ENCODE measurements at regions not wholly inside any gene's neighbourhood (a gene's known extent, or its start where the extent isn't known, plus 50 kb on each side); places are given as distances from the start of the nearest gene placed in this dataset.
"Not testable (repeated sequence)": the region's sequence is repeated elsewhere in the genome, so short reads cannot be mapped to it uniquely, and the experiment has no call there.

DNA sequence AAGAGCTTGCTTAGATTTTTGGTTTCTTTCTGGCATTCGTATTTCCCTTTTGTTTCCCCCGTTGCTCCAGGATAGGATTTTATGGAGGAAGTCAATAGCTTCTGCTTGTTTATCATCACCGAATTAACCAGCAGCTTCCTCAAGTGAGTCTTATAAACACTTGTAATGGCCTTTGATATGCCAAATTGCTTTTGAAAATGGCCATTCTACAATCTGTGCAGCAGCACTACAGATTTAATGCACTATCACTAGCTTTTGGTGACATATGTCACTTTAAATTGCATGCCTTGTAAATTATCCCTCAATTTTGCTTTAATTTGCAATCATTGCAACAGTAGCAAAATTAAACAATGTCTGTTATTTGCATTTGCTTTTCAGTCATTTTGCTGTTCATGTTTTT, 774.7 kb downstream of the METTL4 start:
- DNase-seq (ENCODE audit: insufficient read length, low spot score): no peak
- no peak for FAIRE-seq
- TF ChIP-seq POLR2A (IDR thresholded peaks at IDR 0.05; ENCODE audit: low read depth, low read length) (no peak), PAX5 (IDR thresholded peaks at IDR 0.05; ENCODE audit: insufficient read depth, low read length, severe bottlenecking) (no peak)

DNA sequence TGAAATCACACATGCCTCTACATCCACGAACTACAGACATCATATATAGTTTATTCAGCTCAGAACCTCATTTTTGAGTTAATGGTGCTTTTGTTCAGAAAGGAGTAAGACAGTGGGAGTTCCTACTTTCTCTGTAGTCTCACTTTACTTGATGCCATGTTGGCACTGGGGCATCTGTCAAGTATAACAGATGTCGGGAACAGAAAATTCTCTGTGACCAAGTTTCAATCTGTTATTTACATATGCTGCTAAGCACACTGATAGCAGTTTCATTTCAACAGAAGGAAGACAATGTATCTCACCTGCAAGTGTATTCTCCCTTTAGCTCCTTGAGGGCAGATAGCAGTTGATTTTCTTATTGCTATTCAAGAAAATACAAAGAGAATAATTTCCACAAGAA, 774.1 kb downstream of the METTL4 start:
- TF ChIP-seq TAF1 (IDR thresholded peaks at IDR 0.05; ENCODE audit: low read depth, low read length) (no peak), POU2F2 (IDR thresholded peaks at IDR 0.05; ENCODE audit: low read depth, low read length) (no peak), POLR2AphosphoS5 (IDR thresholded peaks at IDR 0.05; ENCODE audit: low read depth, low read length) (no peak), POLR2A (IDR thresholded peaks at IDR 0.05; ENCODE audit: low read depth, low read length) (no peak), PAX5 (IDR thresholded peaks at IDR 0.05; ENCODE audit: insufficient read depth, low read length, severe bottlenecking) (no peak), SPI1 (IDR thresholded peaks at IDR 0.05; ENCODE audit: low read depth, low read length) (no peak)
- FAIRE-seq: no peak
- no peak for DNase-seq (ENCODE audit: insufficient read length, low spot score)

DNA sequence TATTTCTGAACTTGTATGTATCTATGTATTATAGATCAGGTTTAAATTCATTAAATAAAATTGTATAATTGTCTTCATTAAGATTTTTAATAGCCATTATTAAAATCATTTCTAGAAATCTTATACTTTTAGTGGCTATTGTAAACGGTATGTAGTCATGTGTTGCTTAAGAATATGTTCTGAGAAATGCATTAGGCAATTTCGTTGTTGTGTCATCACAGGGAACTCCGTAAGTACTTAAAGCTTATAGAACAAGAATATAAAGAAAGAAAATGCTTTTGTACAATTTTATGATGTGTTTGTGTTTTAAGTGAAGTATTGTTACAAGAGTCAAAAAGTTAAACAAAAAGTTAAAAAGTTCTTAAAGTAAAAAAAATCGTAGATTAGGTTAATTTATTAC, 765.8 kb downstream of the METTL4 start:
- no peak for DNase-seq (ENCODE audit: insufficient read length, low spot score)
- no peak for FAIRE-seq
- no peak for TF ChIP-seq SPI1 (IDR thresholded peaks at IDR 0.05; ENCODE audit: low read depth, low read length)
- no peak for TF ChIP-seq PAX5 (IDR thresholded peaks at IDR 0.05; ENCODE audit: insufficient read depth, low read length, severe bottlenecking)
- no peak for TF ChIP-seq POLR2AphosphoS5 (IDR thresholded peaks at IDR 0.05; ENCODE audit: low read depth, low read length)
- no peak for TF ChIP-seq POLR2A (IDR thresholded peaks at IDR 0.05; ENCODE audit: low read depth, low read length)
- no peak for TF ChIP-seq TAF1 (IDR thresholded peaks at IDR 0.05; ENCODE audit: low read depth, low read length)
- TF ChIP-seq POU2F2 (IDR thresholded peaks at IDR 0.05; ENCODE audit: low read depth, low read length): no peak

DNA sequence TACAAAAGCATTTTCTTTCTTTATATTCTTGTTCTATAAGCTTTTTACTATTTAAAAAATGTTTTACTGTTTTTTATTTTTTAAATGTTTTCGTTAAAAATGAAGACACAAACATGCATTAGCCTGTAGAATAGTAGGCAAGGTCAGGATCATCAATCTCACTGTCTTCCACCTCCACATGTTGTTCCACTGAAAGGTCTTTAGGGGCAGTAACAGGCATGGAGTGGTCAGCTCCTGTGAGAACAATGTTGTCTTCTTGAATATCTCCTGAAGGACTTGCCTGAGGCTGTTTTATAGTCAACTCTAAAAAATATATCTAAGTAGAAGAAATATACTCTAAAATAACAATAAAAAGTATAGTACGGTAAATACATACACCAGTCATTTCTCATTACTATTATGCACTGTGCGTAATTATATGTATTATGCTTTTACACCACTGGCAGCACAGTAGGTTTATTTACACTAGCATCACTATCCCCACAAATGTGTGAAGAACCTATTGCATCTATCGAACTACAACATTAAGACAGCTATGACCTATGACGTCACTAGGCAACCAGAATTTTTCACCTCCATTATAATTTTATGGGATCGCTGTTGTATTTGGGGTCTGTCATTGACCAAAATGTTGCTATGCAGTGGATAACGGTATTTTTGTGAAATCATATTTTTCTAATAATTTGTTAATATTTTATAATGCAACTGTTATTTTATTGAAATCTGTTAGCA, 764.3 kb downstream of the METTL4 start:
- FAIRE-seq (no peak), DNase-seq (ENCODE audit: insufficient read length, low spot score) (no peak)
- TF ChIP-seq POU2F2 (IDR thresholded peaks at IDR 0.05; ENCODE audit: low read depth, low read length) (no peak), TAF1 (IDR thresholded peaks at IDR 0.05; ENCODE audit: low read depth, low read length) (no peak), POLR2AphosphoS5 (IDR thresholded peaks at IDR 0.05; ENCODE audit: low read depth, low read length) (no peak), POLR2A (IDR thresholded peaks at IDR 0.05; ENCODE audit: low read depth, low read length) (no peak), PAX5 (IDR thresholded peaks at IDR 0.05; ENCODE audit: insufficient read depth, low read length, severe bottlenecking) (no peak), SPI1 (IDR thresholded peaks at IDR 0.05; ENCODE audit: low read depth, low read length) (no peak)

DNA sequence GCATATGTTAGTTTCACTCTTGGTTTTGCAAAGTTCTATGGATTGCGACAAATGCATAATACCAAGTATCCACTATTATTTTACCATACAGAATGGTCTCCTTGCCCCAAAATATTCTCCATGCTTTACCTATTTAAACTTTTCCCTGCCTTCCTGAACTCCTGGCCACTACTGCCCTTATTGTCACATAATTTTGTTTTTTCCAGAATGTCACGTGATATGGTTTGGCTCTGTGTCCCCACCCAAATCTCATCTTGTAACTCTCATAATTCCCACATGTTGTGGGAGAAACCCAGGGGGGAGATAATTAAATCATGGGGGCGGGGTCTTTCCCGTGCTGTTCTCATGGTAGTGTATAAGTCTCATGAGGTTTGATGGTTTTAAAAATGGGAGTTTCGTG, 760.0 kb downstream of the METTL4 start:
- no peak for DNase-seq (ENCODE audit: insufficient read length, low spot score)
- TF ChIP-seq SPI1 (IDR thresholded peaks at IDR 0.05; ENCODE audit: low read depth, low read length) (no peak), TAF1 (IDR thresholded peaks at IDR 0.05; ENCODE audit: low read depth, low read length) (no peak), POU2F2 (IDR thresholded peaks at IDR 0.05; ENCODE audit: low read depth, low read length) (no peak), POLR2AphosphoS5 (IDR thresholded peaks at IDR 0.05; ENCODE audit: low read depth, low read length) (no peak), PAX5 (IDR thresholded peaks at IDR 0.05; ENCODE audit: insufficient read depth, low read length, severe bottlenecking) (no peak), POLR2A (IDR thresholded peaks at IDR 0.05; ENCODE audit: low read depth, low read length) (no peak)
- no peak for FAIRE-seq

DNA sequence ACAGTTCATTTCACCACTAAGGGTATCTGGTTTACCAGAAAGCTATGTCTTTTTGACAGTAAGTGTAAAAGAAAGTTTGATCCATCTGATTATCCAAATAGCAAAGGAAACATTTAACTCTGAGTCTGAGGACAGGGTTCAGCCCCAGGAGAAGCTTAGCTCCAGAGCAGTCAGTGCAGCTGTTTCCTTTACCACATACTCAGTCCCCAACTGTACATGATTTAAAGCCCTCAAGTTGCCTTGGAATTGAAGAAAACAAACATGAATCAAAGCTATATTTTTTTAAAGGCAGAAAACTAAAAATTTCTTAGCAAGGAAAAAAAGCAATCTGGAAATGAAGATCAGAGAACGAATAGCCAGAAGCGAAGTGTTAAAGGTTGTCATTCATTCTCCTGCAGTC, 746.0 kb downstream of the METTL4 start:
- DNase-seq (ENCODE audit: insufficient read length, low spot score) (no peak), FAIRE-seq (no peak)
- TF ChIP-seq POLR2AphosphoS5 (IDR thresholded peaks at IDR 0.05; ENCODE audit: low read depth, low read length) (no peak), TAF1 (IDR thresholded peaks at IDR 0.05; ENCODE audit: low read depth, low read length) (no peak), POLR2A (IDR thresholded peaks at IDR 0.05; ENCODE audit: low read depth, low read length) (no peak), PAX5 (IDR thresholded peaks at IDR 0.05; ENCODE audit: insufficient read depth, low read length, severe bottlenecking) (no peak), SPI1 (IDR thresholded peaks at IDR 0.05; ENCODE audit: low read depth, low read length) (no peak), POU2F2 (IDR thresholded peaks at IDR 0.05; ENCODE audit: low read depth, low read length) (no peak)

DNA sequence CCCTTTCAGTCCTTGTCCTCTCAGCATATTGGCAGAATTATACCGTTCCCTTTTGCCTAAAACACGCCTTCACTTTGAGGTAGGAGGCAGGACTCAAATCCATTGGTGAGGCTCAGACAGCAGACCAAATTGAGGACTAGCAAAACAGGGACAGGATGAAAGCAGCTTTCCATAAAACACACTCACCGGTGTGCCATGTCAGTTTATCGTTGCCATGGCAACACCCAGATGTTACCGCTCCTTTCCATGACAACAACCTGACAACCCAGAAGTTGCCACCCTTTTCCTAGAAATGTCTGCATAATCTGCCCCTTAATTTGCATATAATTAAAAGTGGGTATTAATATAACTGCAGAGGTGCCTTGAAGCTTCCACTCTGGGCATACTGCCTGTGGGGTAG, 730.4 kb downstream of the METTL4 start:
- FAIRE-seq (no peak), DNase-seq (ENCODE audit: insufficient read length, low spot score) (no peak)
- TF ChIP-seq POU2F2 (IDR thresholded peaks at IDR 0.05; ENCODE audit: low read depth, low read length): no peak
- TF ChIP-seq PAX5 (IDR thresholded peaks at IDR 0.05; ENCODE audit: insufficient read depth, low read length, severe bottlenecking): no peak
- TF ChIP-seq POLR2AphosphoS5 (IDR thresholded peaks at IDR 0.05; ENCODE audit: low read depth, low read length): no peak
- TF ChIP-seq SPI1 (IDR thresholded peaks at IDR 0.05; ENCODE audit: low read depth, low read length): no peak
- TF ChIP-seq POLR2A (IDR thresholded peaks at IDR 0.05; ENCODE audit: low read depth, low read length): no peak
- no peak for TF ChIP-seq TAF1 (IDR thresholded peaks at IDR 0.05; ENCODE audit: low read depth, low read length)

DNA sequence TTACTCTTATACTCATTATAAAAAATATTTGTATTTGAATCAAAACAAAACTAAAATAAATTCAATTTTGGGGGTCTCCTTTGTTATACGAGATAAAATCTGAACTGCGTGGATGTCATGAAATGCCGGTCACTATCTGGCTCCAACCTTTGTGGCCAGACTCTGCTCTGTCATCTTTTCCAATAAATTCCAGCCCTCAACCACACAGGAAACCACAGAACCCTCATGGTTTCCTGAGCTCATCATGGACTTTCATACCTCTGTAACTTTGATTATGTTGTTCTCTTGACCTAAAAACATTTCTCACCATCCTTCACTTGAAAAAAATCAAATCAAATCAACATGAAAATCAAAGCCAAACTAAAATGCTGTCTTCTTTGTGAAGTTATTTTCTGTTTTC, 724.7 kb downstream of the METTL4 start:
- no peak for DNase-seq (ENCODE audit: insufficient read length, low spot score)
- no peak for FAIRE-seq
- no peak for TF ChIP-seq PAX5 (IDR thresholded peaks at IDR 0.05; ENCODE audit: insufficient read depth, low read length, severe bottlenecking)
- TF ChIP-seq TAF1 (IDR thresholded peaks at IDR 0.05; ENCODE audit: low read depth, low read length): no peak
- no peak for TF ChIP-seq POLR2AphosphoS5 (IDR thresholded peaks at IDR 0.05; ENCODE audit: low read depth, low read length)
- no peak for TF ChIP-seq SPI1 (IDR thresholded peaks at IDR 0.05; ENCODE audit: low read depth, low read length)
- TF ChIP-seq POU2F2 (IDR thresholded peaks at IDR 0.05; ENCODE audit: low read depth, low read length): no peak
- no peak for TF ChIP-seq POLR2A (IDR thresholded peaks at IDR 0.05; ENCODE audit: low read depth, low read length)

DNA sequence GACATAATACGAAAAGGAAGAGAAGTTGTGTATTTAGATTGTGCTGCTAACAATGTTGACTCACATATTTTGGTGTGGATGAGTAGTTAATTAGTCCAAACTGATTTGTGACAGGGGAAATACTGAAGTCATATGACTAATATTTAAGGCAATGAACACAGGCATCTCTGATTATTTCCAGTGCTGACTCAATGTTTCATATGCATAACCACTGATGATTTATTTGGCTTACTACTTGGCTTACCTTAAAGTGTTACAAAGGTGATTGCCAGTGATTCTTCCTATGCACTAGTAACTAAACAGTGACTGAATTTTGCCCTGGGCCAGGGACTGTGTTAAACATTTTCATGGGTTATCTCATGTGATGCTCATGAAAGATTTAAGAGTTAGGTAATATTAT, 722.6 kb downstream of the METTL4 start:
- TF ChIP-seq POU2F2 (IDR thresholded peaks at IDR 0.05; ENCODE audit: low read depth, low read length) (no peak), POLR2A (IDR thresholded peaks at IDR 0.05; ENCODE audit: low read depth, low read length) (no peak), PAX5 (IDR thresholded peaks at IDR 0.05; ENCODE audit: insufficient read depth, low read length, severe bottlenecking) (no peak), TAF1 (IDR thresholded peaks at IDR 0.05; ENCODE audit: low read depth, low read length) (no peak), SPI1 (IDR thresholded peaks at IDR 0.05; ENCODE audit: low read depth, low read length) (no peak), POLR2AphosphoS5 (IDR thresholded peaks at IDR 0.05; ENCODE audit: low read depth, low read length) (no peak)
- FAIRE-seq (no peak), DNase-seq (ENCODE audit: insufficient read length, low spot score) (no peak)

DNA sequence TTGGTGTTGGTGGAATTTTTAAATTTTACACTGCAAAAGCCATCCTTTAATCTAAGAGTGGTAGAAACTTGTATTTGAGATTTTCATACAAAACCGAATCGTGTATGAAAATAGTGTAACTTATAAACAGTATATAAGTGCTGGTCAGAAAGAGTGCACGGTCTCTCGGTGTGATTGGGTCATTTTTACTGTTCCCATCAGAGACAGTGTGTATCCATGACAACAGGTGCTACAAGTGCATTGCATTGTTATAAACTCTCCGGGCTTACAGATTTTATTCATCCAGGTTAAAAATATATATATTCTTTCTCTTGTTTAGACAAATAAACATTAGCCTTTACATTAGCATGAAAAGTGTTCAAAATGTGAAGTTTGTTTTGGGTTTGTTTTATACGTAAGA, 721.9 kb downstream of the METTL4 start:
- DNase-seq (ENCODE audit: insufficient read length, low spot score) (no peak), FAIRE-seq (no peak)
- TF ChIP-seq POU2F2 (IDR thresholded peaks at IDR 0.05; ENCODE audit: low read depth, low read length) (no peak), SPI1 (IDR thresholded peaks at IDR 0.05; ENCODE audit: low read depth, low read length) (no peak), POLR2AphosphoS5 (IDR thresholded peaks at IDR 0.05; ENCODE audit: low read depth, low read length) (no peak), POLR2A (IDR thresholded peaks at IDR 0.05; ENCODE audit: low read depth, low read length) (no peak), TAF1 (IDR thresholded peaks at IDR 0.05; ENCODE audit: low read depth, low read length) (no peak), PAX5 (IDR thresholded peaks at IDR 0.05; ENCODE audit: insufficient read depth, low read length, severe bottlenecking) (no peak)

DNA sequence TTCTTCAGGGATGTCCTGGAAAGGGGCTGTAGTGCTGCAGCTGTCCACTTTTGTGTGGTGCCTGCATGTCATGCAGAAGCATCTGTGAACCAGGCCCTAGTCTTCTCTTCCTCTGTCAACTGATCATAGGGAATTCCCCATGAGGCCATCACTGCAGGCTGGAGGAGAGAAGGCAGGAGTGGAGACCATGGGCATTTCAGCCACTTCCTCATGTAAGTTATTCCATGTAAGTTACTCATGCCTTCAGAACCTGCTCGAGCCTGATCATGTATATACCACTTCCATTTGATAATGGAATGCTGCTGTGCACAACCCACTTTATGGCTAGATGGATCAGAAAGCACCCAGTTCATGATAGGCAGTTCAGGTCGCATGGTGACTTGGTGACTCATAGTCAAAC, 714.0 kb downstream of the METTL4 start:
- DNase-seq (ENCODE audit: insufficient read length, low spot score); FAIRE-seq: not testable (repeated sequence)

All from GM12891 (cell line).